HEK293 (cell line): ENCODE measurements at regions not wholly inside any gene's neighbourhood (a gene's known extent, or its start where the extent isn't known, plus 50 kb on each side); places are given as distances from the start of the nearest gene placed in this dataset.

Source experiments
- CTCF ChIP-seq: fragments of 450-650 bp; formaldehyde crosslinking; IDR thresholded peaks from 2 replicates; pipeline ENCODE4 v1.5.1; 2016; ENCODE audit warnings: missing biosample characterization, missing genetic modification characterization
- REST ChIP-seq: fragments of 450-650 bp; formaldehyde crosslinking; IDR thresholded peaks from 2 replicates; pipeline ENCODE4 v1.5.1; 2016; ENCODE audit warnings: missing biosample characterization, missing genetic modification characterization
- SP2 ChIP-seq: fragments of 450-650 bp; formaldehyde crosslinking; IDR thresholded peaks from 2 replicates; pipeline ENCODE4 v1.5.1; 2016; ENCODE audit warnings: missing biosample characterization, missing genetic modification characterization
- TRIM28 ChIP-seq: IDR thresholded peaks from 2 replicates; pipeline ENCODE4 v1.6.1; 2011; ENCODE audit warnings: low read length, control low read depth, borderline replicate concordance
- ZBTB1 ChIP-seq: fragments of 450-650 bp; formaldehyde crosslinking; IDR thresholded peaks from 2 replicates; pipeline ENCODE4 v1.5.1; 2016; ENCODE audit warnings: missing biosample characterization, missing genetic modification characterization
- ZNF202 ChIP-seq: fragments of 450-650 bp; formaldehyde crosslinking; IDR thresholded peaks from 2 replicates; pipeline ENCODE4 v1.5.1; 2016; ENCODE audit warnings: missing biosample characterization, missing genetic modification characterization, borderline replicate concordance
- ZNF792 ChIP-seq: fragments of 450-650 bp; formaldehyde crosslinking; IDR thresholded peaks from 2 replicates; pipeline ENCODE4 v1.5.1; 2016; ENCODE audit warnings: missing biosample characterization, missing genetic modification characterization

GRCh38 chr6:144932621-144933020 lies 647.5 kb downstream of the UTRN start:
- TF ChIP-seq REST, result no peak
- no peak for TF ChIP-seq TRIM28
- no peak for TF ChIP-seq CTCF (tag by site-specific recombination)
- TF ChIP-seq ZNF792 (tag by site-specific recombination), result no peak
- TF ChIP-seq SP2 (tag by site-specific recombination), result no peak
- no peak for TF ChIP-seq ZNF202
- no peak for TF ChIP-seq ZBTB1 (tag by site-specific recombination)
